Thyroid gland (tissue), 4 donors: ENCODE measurements at regions not wholly inside any gene's neighbourhood (a gene's known extent, or its start where the extent isn't known, plus 50 kb on each side); places are given as distances from the start of the nearest gene placed in this dataset.

ENCODE experiments used
- DNase-seq, 2 donors: peaks; one replicate each; pipeline ENCODE4 v3.0.0-alpha.2; 2019
- H3K27ac ChIP-seq, 3 donors: fragments of 200-600 bp; sonication (generic); 1 replicate in 2 of 3; 2 replicates in 1 of 3; pipeline ENCODE4 v1.5.1; 2016 to 2019; ENCODE audit warnings: mild to moderate bottlenecking in 1 of 3, moderate library complexity in 1 of 3
- H3K27me3 ChIP-seq: fragments of 200-600 bp; sonication (generic); one replicate; pipeline ENCODE4 v1.5.1; 2019
- H3K36me3 ChIP-seq, 2 donors: fragments of 200-600 bp; sonication (generic); one replicate each; pipeline ENCODE4 v1.5.1; 2016 to 2019
- H3K4me1 ChIP-seq, 2 donors: fragments of 200-600 bp; sonication (generic); one replicate each; pipeline ENCODE4 v1.5.1; 2017 to 2019
- H3K4me3 ChIP-seq, 3 donors: fragments of 200-600 bp; sonication (generic); replicated peaks in 1 of 3; 1 replicate in 2 of 3; 2 replicates in 1 of 3; pipeline ENCODE4 v1.5.1; 2016; ENCODE audit warnings: mild to moderate bottlenecking in 1 of 3
- H3K9me3 ChIP-seq: fragments of 200-600 bp; sonication (generic); one replicate; pipeline ENCODE4 v1.5.1; 2017
- CTCF ChIP-seq, 6 experiments: fragments of 200-600 bp in 3 of 6; fragments of 450-650 bp in 3 of 6; sonication (generic) in 3 of 6; IDR thresholded peaks; one replicate each; pipeline ENCODE4 v1.5.1; 2016 to 2019; ENCODE audit warnings: antibody characterized with exemption in 6 of 6, mild to moderate bottlenecking in 2 of 6, inconsistent platforms in 1 of 6, moderate library complexity in 1 of 6
- POLR2A ChIP-seq, 2 donors: fragments of 450-650 bp; IDR thresholded peaks; one replicate each; pipeline ENCODE4 v1.6.1; 2017; ENCODE audit warnings: antibody characterized with exemption in 2 of 2, mild to moderate bottlenecking in 2 of 2, moderate library complexity in 1 of 2
- WGBS, 2 donors: methylation state at CpG; one replicate each; pipeline ENCODE4 v1.1.5; 2017; 5-methylcytosine and 5-hydroxymethylcytosine counted together
- intact Hi-C: fragments of 100-400 bp; cut with DNase I; formaldehyde crosslinking; loops from one replicate; pipeline ENCODE4 v1.15.1; 2023

- H3K9me3 ChIP-seq: no peaks in the 10 kb centered on the region
- no peak for DNase-seq
- intact Hi-C loops: no loop called here
- TF ChIP-seq POLR2A (IDR thresholded peaks at IDR 0.05): no peak
- 80 to 86% methylated on average over 1 to 5 of the region's 5 CpGs for WGBS, 2 donors
- H3K27ac ChIP-seq: no peak overlapping the region
- H3K27me3 ChIP-seq: no peaks in the 10 kb centered on the region
- H3K4me1 ChIP-seq: no peaks in the 10 kb centered on the region
- H3K36me3 ChIP-seq: no peaks in the 10 kb centered on the region
- no peak overlapping the region for H3K4me3 ChIP-seq
Observed at GRCh38 chr5:112563169-112563826, 144.2 kb upstream of the EPB41L4A start.

- TF ChIP-seq CTCF (IDR thresholded peaks at IDR 0.05) (no peak), POLR2A (IDR thresholded peaks at IDR 0.05) (no peak)
- Histone ChIP-seq H3K4me3 (no peak overlapping the region), H3K27me3 (no peaks in the 10 kb centered on the region), H3K36me3 (no peaks in the 10 kb centered on the region), H3K9me3 (no peaks in the 10 kb centered on the region), H3K4me1 (no peaks in the 10 kb centered on the region), H3K27ac (no peak overlapping the region)
- no peak for DNase-seq
- WGBS, 2 donors: 78 to 94% methylated on average over 1 of the region's 1 CpG
- intact Hi-C loops: no loop called here
Observed at GRCh38 chr5:112566251-112566650, 147.2 kb upstream of the EPB41L4A start.

- Histone ChIP-seq H3K4me3 (no peak overlapping the region), H3K4me1 (no peaks in the 10 kb centered on the region), H3K36me3 (no peaks in the 10 kb centered on the region), H3K27ac (no peak overlapping the region), H3K27me3 (no peaks in the 10 kb centered on the region), H3K9me3 (no peaks in the 10 kb centered on the region)
- intact Hi-C loops: no loop called here
- TF ChIP-seq CTCF (IDR thresholded peaks at IDR 0.05) (no peak), POLR2A (IDR thresholded peaks at IDR 0.05) (no peak)
- DNase-seq: no peak
Observed at GRCh38 chr5:112569596-112569995, 150.5 kb upstream of the EPB41L4A start.

- TF ChIP-seq CTCF (IDR thresholded peaks at IDR 0.05): no peak
- TF ChIP-seq POLR2A (IDR thresholded peaks at IDR 0.05): no peak
- H3K36me3 ChIP-seq: no peaks in the 10 kb centered on the region
- H3K4me3 ChIP-seq: no peak overlapping the region
- no peak for DNase-seq
- no peaks in the 10 kb centered on the region for H3K9me3 ChIP-seq
- no peak overlapping the region for H3K27ac ChIP-seq
- WGBS, 2 donors: 90 to 94% methylated on average over 4 of the region's 4 CpGs
- no peaks in the 10 kb centered on the region for H3K27me3 ChIP-seq
- intact Hi-C loops: no loop called here
- H3K4me1 ChIP-seq: no peaks in the 10 kb centered on the region
Observed at GRCh38 chr5:112570708-112571444, 151.8 kb upstream of the EPB41L4A start.

GRCh38 chr5:112573441-112573840 lies 154.4 kb upstream of the EPB41L4A start:
- H3K27me3 ChIP-seq: no peaks in the 10 kb centered on the region
- TF ChIP-seq POLR2A (IDR thresholded peaks at IDR 0.05): no peak
- TF ChIP-seq CTCF (IDR thresholded peaks at IDR 0.05): no peak
- 94 to 96% methylated on average over 3 of the region's 3 CpGs for WGBS, 2 donors

More at GRCh38 chr5:112573441-112573840, 154.4 kb upstream of the EPB41L4A start:
- Histone ChIP-seq H3K27ac (no peak overlapping the region), H3K4me3 (no peak overlapping the region), H3K4me1 (no peaks in the 10 kb centered on the region), H3K36me3 (no peaks in the 10 kb centered on the region), H3K9me3 (no peaks in the 10 kb centered on the region)
- no peak for DNase-seq
- intact Hi-C loops: no loop called here
